ENCODE measurements at regions not wholly inside any gene's neighbourhood (a gene's known extent, or its start where the extent isn't known, plus 50 kb on each side); places are given as distances from the start of the nearest gene placed in this dataset.

- H3K4me2 ChIP-seq (ENCODE audit: extremely low read depth, insufficient read depth, low read length): no peak overlapping the region
- H4K20me1 ChIP-seq (ENCODE audit: control insufficient read depth, extremely low read depth, insufficient read depth, low read length): no peaks in the 10 kb centered on the region
- peak overlapping the region; percentile 61 for H3K27ac ChIP-seq (ENCODE audit: insufficient read depth, low read length)
- H2AFZ ChIP-seq (ENCODE audit: low read length): no peak overlapping the region
- no peak overlapping the region for H3K4me3 ChIP-seq (replicated peaks in 1 of 4; ENCODE audit: control extremely low read depth in 1 of 4, insufficient read depth in 1 of 4, low read depth in 3 of 4, low read length in 4 of 4)
- no peaks in the 10 kb centered on the region for H3K27me3 ChIP-seq (ENCODE audit: control insufficient read depth, insufficient read depth, low read length)
- TF ChIP-seq EZH2 (IDR thresholded peaks at IDR 0.05; ENCODE audit: low read length, missing control alignments) (no peak), CTCF (conservative IDR thresholded peaks at IDR 0.05 in 1 of 2, IDR thresholded peaks at IDR 0.05 in 1 of 2; ENCODE audit: low read depth in 1 of 2, low read length in 2 of 2) (no peak)
- H3K9me3 ChIP-seq (ENCODE audit: control insufficient read depth, insufficient read depth, low read depth, low read length): no peaks in the 10 kb centered on the region
- peak; percentile 47 to 70 for DNase-seq (ENCODE audit: low read depth in 2 of 2)
- H3K36me3 ChIP-seq (ENCODE audit: control insufficient read depth, insufficient read depth, low read length): no peaks in the 10 kb centered on the region
- no peaks in the 10 kb centered on the region for H3K4me1 ChIP-seq (ENCODE audit: control insufficient read depth, extremely low read depth, insufficient read depth, low read length)
- no peak overlapping the region for H3K9ac ChIP-seq (ENCODE audit: insufficient read depth, low read length)
- no peaks in the 10 kb centered on the region for H3K79me2 ChIP-seq (ENCODE audit: control insufficient read depth, insufficient read depth, low read length)
Measured at GRCh38 chr4:29046186-29046585, 1674.0 kb upstream of the PCDH7 start.

GRCh38 chr4:29046781-29047180, 1673.4 kb upstream of the PCDH7 start:
- no peaks in the 10 kb centered on the region for H3K27me3 ChIP-seq (ENCODE audit: control insufficient read depth, insufficient read depth, low read length)
- no peak overlapping the region for H2AFZ ChIP-seq (ENCODE audit: low read length)
- no peak overlapping the region for H3K9ac ChIP-seq (ENCODE audit: insufficient read depth, low read length)
- H3K36me3 ChIP-seq (ENCODE audit: control insufficient read depth, insufficient read depth, low read length): no peaks in the 10 kb centered on the region
- H3K79me2 ChIP-seq (ENCODE audit: control insufficient read depth, insufficient read depth, low read length): no peaks in the 10 kb centered on the region
- no peaks in the 10 kb centered on the region for H3K9me3 ChIP-seq (ENCODE audit: control insufficient read depth, insufficient read depth, low read depth, low read length)
- peak; percentile 46 to 80 for DNase-seq (ENCODE audit: low read depth in 2 of 2)
- no peaks in the 10 kb centered on the region for H4K20me1 ChIP-seq (ENCODE audit: control insufficient read depth, extremely low read depth, insufficient read depth, low read length)
- no peak overlapping the region for H3K4me2 ChIP-seq (ENCODE audit: extremely low read depth, insufficient read depth, low read length)
- TF ChIP-seq CTCF (conservative IDR thresholded peaks at IDR 0.05 in 1 of 2, IDR thresholded peaks at IDR 0.05 in 1 of 2; ENCODE audit: low read depth in 1 of 2, low read length in 2 of 2) (no peak), EZH2 (IDR thresholded peaks at IDR 0.05; ENCODE audit: low read length, missing control alignments) (no peak)
- no peaks in the 10 kb centered on the region for H3K4me1 ChIP-seq (ENCODE audit: control insufficient read depth, extremely low read depth, insufficient read depth, low read length)
- H3K4me3 ChIP-seq (replicated peaks in 1 of 4; ENCODE audit: control extremely low read depth in 1 of 4, insufficient read depth in 1 of 4, low read depth in 3 of 4, low read length in 4 of 4): no peak overlapping the region
- H3K27ac ChIP-seq (ENCODE audit: insufficient read depth, low read length): peak overlapping the region; percentile 61

GRCh38 chr4:29047341-29048041, 1672.7 kb upstream of the PCDH7 start:
- Histone ChIP-seq H3K36me3 (ENCODE audit: control insufficient read depth, insufficient read depth, low read length) (no peaks in the 10 kb centered on the region), H3K9me3 (ENCODE audit: control insufficient read depth, insufficient read depth, low read depth, low read length) (no peaks in the 10 kb centered on the region), H3K27me3 (ENCODE audit: control insufficient read depth, insufficient read depth, low read length) (no peaks in the 10 kb centered on the region), H3K4me2 (ENCODE audit: extremely low read depth, insufficient read depth, low read length) (no peak overlapping the region), H3K4me1 (ENCODE audit: control insufficient read depth, extremely low read depth, insufficient read depth, low read length) (no peaks in the 10 kb centered on the region), H2AFZ (ENCODE audit: low read length) (no peak overlapping the region), H3K27ac (ENCODE audit: insufficient read depth, low read length) (no peak overlapping the region), H4K20me1 (ENCODE audit: control insufficient read depth, extremely low read depth, insufficient read depth, low read length) (no peaks in the 10 kb centered on the region), H3K79me2 (ENCODE audit: control insufficient read depth, insufficient read depth, low read length) (no peaks in the 10 kb centered on the region), H3K9ac (ENCODE audit: insufficient read depth, low read length) (no peak overlapping the region), H3K4me3 (replicated peaks in 1 of 4; ENCODE audit: control extremely low read depth in 1 of 4, insufficient read depth in 1 of 4, low read depth in 3 of 4, low read length in 4 of 4) (no peak overlapping the region)
- no peak for DNase-seq (ENCODE audit: low read depth in 2 of 2)
- no peak for TF ChIP-seq EZH2 (IDR thresholded peaks at IDR 0.05; ENCODE audit: low read length, missing control alignments)
- no peak for TF ChIP-seq CTCF (conservative IDR thresholded peaks at IDR 0.05 in 1 of 2, IDR thresholded peaks at IDR 0.05 in 1 of 2; ENCODE audit: low read depth in 1 of 2, low read length in 2 of 2)

Measured in fibroblast of lung (primary cell).